Liver (tissue), 8 donors: ENCODE measurements at regions not wholly inside any gene's neighbourhood (a gene's known extent, or its start where the extent isn't known, plus 50 kb on each side); places are given as distances from the start of the nearest gene placed in this dataset.
A peak's percentile ranks its signal among the peaks of the same experiment; 100 is the strongest.

Experiments
- DNase-seq: peaks from one replicate; pipeline ENCODE4 v3.0.0-alpha.2; 2017; ENCODE audit warnings: low spot score
- H3K27ac ChIP-seq, 2 donors: one replicate each; pipeline ENCODE4 v1.7.0; 2013; ENCODE audit warnings: inconsistent platforms in 2 of 2, low read length in 2 of 2, control low read depth in 1 of 2, low read depth in 1 of 2, mild to moderate bottlenecking in 1 of 2
- H3K27me3 ChIP-seq, 4 donors: one replicate each; pipeline versions ENCODE4 v1.6.1 to v1.7.0; 2013; ENCODE audit warnings: low read length in 3 of 4, inconsistent platforms in 1 of 4, mild to moderate bottlenecking in 1 of 4, moderate library complexity in 1 of 4; ENCODE audit not compliant: control insufficient read depth in 4 of 4, insufficient read depth in 4 of 4
- H3K36me3 ChIP-seq, 4 donors: one replicate each; pipeline versions ENCODE4 v1.6.1 to v1.7.0; 2013; ENCODE audit warnings: low read length in 3 of 4, mild to moderate bottlenecking in 3 of 4, low read depth in 1 of 4, moderate library complexity in 1 of 4; ENCODE audit not compliant: control insufficient read depth in 4 of 4, insufficient read depth in 3 of 4
- H3K4me1 ChIP-seq, 4 donors: one replicate each; pipeline versions ENCODE4 v1.6.1 to v1.7.0; 2013; ENCODE audit warnings: low read length in 3 of 4, mild to moderate bottlenecking in 3 of 4, moderate library complexity in 1 of 4; ENCODE audit not compliant: control insufficient read depth in 4 of 4, insufficient read depth in 4 of 4
- H3K4me3 ChIP-seq, 3 donors: one replicate each; pipeline versions ENCODE4 v1.6.1 to v1.7.0; 2013; ENCODE audit warnings: low read length in 3 of 3, control low read depth in 1 of 3, low read depth in 1 of 3, mild to moderate bottlenecking in 1 of 3
- H3K9ac ChIP-seq, 2 donors: one replicate each; pipeline ENCODE4 v1.7.0; 2013; ENCODE audit warnings: low read length in 2 of 2, mild to moderate bottlenecking in 2 of 2, moderate library complexity in 2 of 2, control low read depth in 1 of 2, low read depth in 1 of 2
- H3K9me3 ChIP-seq, 4 donors: one replicate each; pipeline versions ENCODE4 v1.6.1 to v1.7.0; 2013; ENCODE audit warnings: low read length in 3 of 4; ENCODE audit not compliant: control insufficient read depth in 4 of 4
- ATF3 ChIP-seq: IDR thresholded peaks from 2 replicates; pipeline ENCODE4 v1.6.1; 2016; ENCODE audit warnings: antibody characterized with exemption
- CTCF ChIP-seq: fragments of 150-350 bp; IDR thresholded peaks from 2 replicates; pipeline ENCODE4 v1.5.1; 2017; ENCODE audit warnings: improper control_type of control experiment, low read depth, low read length; ENCODE audit not compliant: missing input control
- EGR1 ChIP-seq, 2 donors: IDR thresholded peaks; 2 replicates each; pipeline ENCODE4 v1.6.1; 2016 to 2018; ENCODE audit warnings: antibody characterized with exemption in 2 of 2, low read depth in 2 of 2
- FOXA1 ChIP-seq: IDR thresholded peaks from 2 replicates; pipeline ENCODE4 v1.6.1; 2016; ENCODE audit warnings: antibody characterized with exemption
- FOXA2 ChIP-seq: IDR thresholded peaks from 2 replicates; pipeline ENCODE4 v1.6.1; 2016; ENCODE audit warnings: antibody characterized with exemption
- GABPA ChIP-seq, 2 donors: IDR thresholded peaks in 1 of 2; conservative IDR thresholded peaks in 1 of 2; 2 replicates each; pipeline ENCODE4 v1.6.1; 2016; ENCODE audit warnings: antibody characterized with exemption in 2 of 2, mild to moderate bottlenecking in 1 of 2, moderate library complexity in 1 of 2
- HNF4A ChIP-seq, 2 donors: conservative IDR thresholded peaks; 2 replicates each; pipeline ENCODE4 v1.6.1; 2016; ENCODE audit warnings: antibody characterized with exemption in 2 of 2, mild to moderate bottlenecking in 2 of 2
- HNF4G ChIP-seq: IDR thresholded peaks from 2 replicates; pipeline ENCODE4 v1.6.1; 2016; ENCODE audit warnings: antibody characterized with exemption
- JUND ChIP-seq, 2 donors: IDR thresholded peaks; 2 replicates each; pipeline ENCODE4 v1.6.1; 2016; ENCODE audit warnings: antibody characterized with exemption in 2 of 2
- MAX ChIP-seq: IDR thresholded peaks from 2 replicates; pipeline ENCODE4 v1.6.1; 2016; ENCODE audit warnings: antibody characterized with exemption
- NR2F2 ChIP-seq: IDR thresholded peaks from 2 replicates; pipeline ENCODE4 v1.6.1; 2016; ENCODE audit warnings: antibody characterized with exemption
- RAD21 ChIP-seq, 2 donors: IDR thresholded peaks; 2 replicates each; pipeline ENCODE4 v1.6.1; 2016; ENCODE audit warnings: antibody characterized with exemption in 2 of 2, mild to moderate bottlenecking in 2 of 2
- REST ChIP-seq: IDR thresholded peaks from 2 replicates; pipeline ENCODE4 v1.6.1; 2016; ENCODE audit warnings: antibody characterized with exemption, mild to moderate bottlenecking
- RXRA ChIP-seq, 2 donors: IDR thresholded peaks; 2 replicates each; pipeline ENCODE4 v1.6.1; 2017 to 2018; ENCODE audit warnings: antibody characterized with exemption in 2 of 2, mild to moderate bottlenecking in 1 of 2
- SP1 ChIP-seq: IDR thresholded peaks from 2 replicates; pipeline ENCODE4 v1.6.1; 2018; ENCODE audit warnings: antibody characterized with exemption, mild to moderate bottlenecking
- YY1 ChIP-seq: IDR thresholded peaks from 2 replicates; pipeline ENCODE4 v1.6.1; 2016; ENCODE audit warnings: antibody characterized with exemption, mild to moderate bottlenecking
- ZBTB33 ChIP-seq: IDR thresholded peaks from 2 replicates; pipeline ENCODE4 v1.6.1; 2016; ENCODE audit warnings: antibody characterized with exemption
- WGBS: extraction: QIAGEN DNeasy Blood & Tissue Kit; methylation state at CpG from one replicate; pipeline ENCODE4 v1.1.7; 2013; 5-methylcytosine and 5-hydroxymethylcytosine counted together
- donor health status: healthy.
- donor health status: healthy.
- donor health status: healthy.
- donor health status: healthy.
- donor health status: healthy.

- no peaks in the 10 kb centered on the region for H3K36me3 ChIP-seq
- no peak for TF ChIP-seq REST
- no peak for TF ChIP-seq FOXA1
- no peak for TF ChIP-seq ATF3
- no peak for TF ChIP-seq RAD21 (IDR thresholded peaks at IDR 0.05)
- TF ChIP-seq HNF4G: no peak
- TF ChIP-seq CTCF: no peak
- TF ChIP-seq FOXA2: no peak
- no peak for TF ChIP-seq RXRA (IDR thresholded peaks at IDR 0.05)
- no peak for TF ChIP-seq SP1
- TF ChIP-seq GABPA (IDR thresholded peaks at IDR 0.05 in 1 of 2, conservative IDR thresholded peaks at IDR 0.05 in 1 of 2): no peak
- TF ChIP-seq YY1: no peak
- no peak for TF ChIP-seq JUND (IDR thresholded peaks at IDR 0.05)
- no peak for TF ChIP-seq MAX
- TF ChIP-seq EGR1 (IDR thresholded peaks at IDR 0.05; ENCODE audit: low read depth in 2 of 2): no peak
- TF ChIP-seq HNF4A (conservative IDR thresholded peaks at IDR 0.05): no peak
- TF ChIP-seq NR2F2: no peak
- H3K27ac ChIP-seq: no peak overlapping the region
- WGBS: 62% methylated on average over 2 of the region's 2 CpGs
- H3K9ac ChIP-seq: no peak overlapping the region
- H3K4me3 ChIP-seq: no peak overlapping the region
- H3K9me3 ChIP-seq: no peaks in the 10 kb centered on the region
- DNase-seq: no peak
- H3K27me3 ChIP-seq: no peaks in the 10 kb centered on the region
- peaks cover 0 to 2% (median 0%) of the 10 kb centered on the region in 4 donors for H3K4me1 ChIP-seq
Measured at GRCh38 chr4:57575426-57575825, 465.2 kb upstream of the IGFBP7 start.

GRCh38 chr4:57554556-57555092 is 444.4 kb upstream of the IGFBP7 start:
- no peak for TF ChIP-seq FOXA2
- TF ChIP-seq FOXA1: no peak
- peak; percentile 14 for TF ChIP-seq CTCF
- no peak for TF ChIP-seq ZBTB33
- peak; percentile 14 to 70 for TF ChIP-seq RAD21 (IDR thresholded peaks at IDR 0.05)
- TF ChIP-seq RXRA (IDR thresholded peaks at IDR 0.05): no peak
- Histone ChIP-seq H3K9me3 (no peaks in the 10 kb centered on the region), H3K4me3 (no peak overlapping the region), H3K36me3 (no peaks in the 10 kb centered on the region), H3K9ac (no peak overlapping the region), H3K27me3 (no peaks in the 10 kb centered on the region), H3K27ac (no peak overlapping the region), H3K4me1 (no peaks in the 10 kb centered on the region)
- DNase-seq: no peak
- WGBS: 71% methylated on average over 5 of the region's 5 CpGs
